ENCODE measurements at regions not wholly inside any gene's neighbourhood (a gene's known extent, or its start where the extent isn't known, plus 50 kb on each side); places are given as distances from the start of the nearest gene placed in this dataset.

DNA sequence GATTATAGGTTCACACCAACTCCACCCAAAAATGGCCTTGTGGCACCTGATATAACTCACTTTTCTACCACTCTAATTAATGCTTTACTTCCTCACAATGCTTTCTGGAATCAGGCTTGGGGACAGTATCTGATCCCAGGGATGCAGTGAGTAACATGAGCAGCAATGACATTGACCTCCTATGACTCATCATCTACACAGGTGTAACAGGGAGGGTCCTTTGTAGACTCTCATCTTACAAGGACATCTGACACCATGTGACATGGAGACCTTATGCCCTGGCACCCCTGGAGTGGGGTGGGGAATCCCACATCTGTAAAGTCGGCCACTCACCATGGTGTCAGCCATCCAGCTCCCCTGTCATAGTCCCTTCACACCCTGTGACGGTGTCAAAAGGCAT lies 586.4 kb downstream of the MED13L start:
- Mint-ChIP-seq H3K27me3 (ENCODE audit: insufficient read depth, unreplicated experiment) (no peaks in the 10 kb centered on the region), H3K4me1 (ENCODE audit: insufficient read depth, unreplicated experiment) (no peaks in the 10 kb centered on the region), H3K36me3 (ENCODE audit: insufficient read depth, unreplicated experiment) (no peaks in the 10 kb centered on the region), H3K4me3 (ENCODE audit: unreplicated experiment) (no peak overlapping the region), H3K9me3 (ENCODE audit: unreplicated experiment) (no peaks in the 10 kb centered on the region), H3K27ac (ENCODE audit: low read depth, unreplicated experiment) (no peak overlapping the region)
- DNase-seq (ENCODE audit: unreplicated experiment) = no peak
- ChIA-PET CTCF (no interaction called here), POLR2A (no interaction called here)
- TF ChIP-seq, protein P1, sequence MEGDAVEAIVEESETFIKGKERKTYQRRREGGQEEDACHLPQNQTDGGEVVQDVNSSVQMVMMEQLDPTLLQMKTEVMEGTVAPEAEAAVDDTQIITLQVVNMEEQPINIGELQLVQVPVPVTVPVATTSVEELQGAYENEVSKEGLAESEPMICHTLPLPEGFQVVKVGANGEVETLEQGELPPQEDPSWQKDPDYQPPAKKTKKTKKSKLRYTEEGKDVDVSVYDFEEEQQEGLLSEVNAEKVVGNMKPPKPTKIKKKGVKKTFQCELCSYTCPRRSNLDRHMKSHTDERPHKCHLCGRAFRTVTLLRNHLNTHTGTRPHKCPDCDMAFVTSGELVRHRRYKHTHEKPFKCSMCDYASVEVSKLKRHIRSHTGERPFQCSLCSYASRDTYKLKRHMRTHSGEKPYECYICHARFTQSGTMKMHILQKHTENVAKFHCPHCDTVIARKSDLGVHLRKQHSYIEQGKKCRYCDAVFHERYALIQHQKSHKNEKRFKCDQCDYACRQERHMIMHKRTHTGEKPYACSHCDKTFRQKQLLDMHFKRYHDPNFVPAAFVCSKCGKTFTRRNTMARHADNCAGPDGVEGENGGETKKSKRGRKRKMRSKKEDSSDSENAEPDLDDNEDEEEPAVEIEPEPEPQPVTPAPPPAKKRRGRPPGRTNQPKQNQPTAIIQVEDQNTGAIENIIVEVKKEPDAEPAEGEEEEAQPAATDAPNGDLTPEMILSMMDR (IDR thresholded peaks at IDR 0.05; ENCODE audit: unreplicated experiment) = no peak
- intact Hi-C loops (cut with micrococcal nuclease) = no loop called here
- BruUV-seq (replicated peaks) = no TSS peak

DNA sequence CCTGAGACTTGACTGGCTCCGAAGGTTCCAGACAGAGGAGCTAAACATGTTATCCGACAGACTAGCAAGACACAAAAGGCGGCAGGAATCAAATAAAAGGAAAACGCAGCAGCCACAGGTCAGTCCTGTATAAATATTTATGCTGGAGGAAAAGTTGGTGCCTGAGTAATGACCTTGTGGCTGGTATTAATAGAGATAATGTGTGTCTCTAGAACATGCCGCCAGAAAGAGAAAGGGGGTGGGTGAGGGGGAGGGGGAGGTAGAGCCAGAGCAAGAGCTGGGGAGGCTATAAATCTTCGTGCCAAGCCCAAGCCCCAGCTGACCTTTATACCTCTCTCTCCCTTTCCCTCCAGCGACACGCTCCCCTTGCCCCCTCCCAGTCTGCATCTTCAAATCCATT lies 590.4 kb downstream of the MED13L start:
- POLR2A ChIA-PET = no interaction called here
- DNase-seq (ENCODE audit: unreplicated experiment) = no peak
- no peaks in the 10 kb centered on the region for H3K4me1 Mint-ChIP-seq (ENCODE audit: insufficient read depth, unreplicated experiment)
- TF ChIP-seq, protein P1 (IDR thresholded peaks at IDR 0.05; ENCODE audit: unreplicated experiment) = no peak
- H3K27ac Mint-ChIP-seq (ENCODE audit: low read depth, unreplicated experiment) = no peak overlapping the region
- intact Hi-C loops (cut with micrococcal nuclease) = no loop called here
- no TSS peak for BruUV-seq (replicated peaks)
- CTCF ChIA-PET = no interaction called here
- H3K9me3 Mint-ChIP-seq (ENCODE audit: unreplicated experiment) = no peaks in the 10 kb centered on the region
- no peaks in the 10 kb centered on the region for H3K27me3 Mint-ChIP-seq (ENCODE audit: insufficient read depth, unreplicated experiment)
- H3K36me3 Mint-ChIP-seq (ENCODE audit: insufficient read depth, unreplicated experiment) = no peaks in the 10 kb centered on the region
- no peak overlapping the region for H3K4me3 Mint-ChIP-seq (ENCODE audit: unreplicated experiment)

DNA sequence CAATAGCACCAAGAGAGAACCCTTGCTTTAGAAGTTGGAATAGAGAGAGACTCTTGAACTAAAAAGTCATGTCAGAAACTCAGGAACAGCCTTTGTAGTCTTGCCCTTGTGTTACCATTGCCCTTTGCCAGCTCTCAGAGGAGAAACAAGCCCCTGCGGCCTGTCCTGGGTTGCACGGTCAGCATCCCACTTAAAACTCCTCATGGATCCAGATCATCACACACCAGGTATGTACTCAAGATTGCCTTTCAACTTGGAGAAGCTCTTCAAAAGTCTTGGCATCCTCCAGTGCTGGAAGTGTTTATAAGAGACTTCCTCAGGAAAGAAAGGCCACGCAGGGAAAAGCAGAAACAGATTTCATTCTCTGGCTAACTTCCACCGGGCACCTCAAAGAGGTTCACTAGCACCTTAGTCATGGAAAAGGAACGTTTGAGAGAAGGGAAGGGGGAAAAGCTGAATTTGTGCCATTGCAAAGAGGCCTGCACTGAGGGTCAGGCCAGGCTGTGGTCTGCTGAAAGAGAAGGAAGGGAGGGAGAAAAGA lies 594.2 kb downstream of the MED13L start:
- BruUV-seq (replicated peaks) = no TSS peak

DNA sequence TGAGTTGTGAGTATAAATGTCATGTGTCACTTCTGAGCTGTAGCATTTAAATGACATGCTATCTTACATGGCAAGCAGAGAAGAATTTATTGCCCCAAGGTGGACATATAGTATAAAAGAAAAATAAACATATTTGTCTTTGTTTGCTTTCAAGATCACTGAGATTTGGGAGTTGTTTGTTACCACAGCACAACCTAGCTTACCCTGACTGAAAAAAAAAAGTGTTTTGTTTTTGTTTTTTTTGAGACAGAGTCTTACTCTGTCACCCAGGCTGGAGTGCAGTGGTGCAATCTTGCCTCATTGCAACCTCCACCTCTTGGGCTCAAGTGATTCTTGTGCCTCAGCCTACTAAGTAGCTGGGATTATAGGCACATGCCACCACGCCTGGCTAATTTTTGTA lies 596.5 kb downstream of the MED13L start:
- no peak overlapping the region for H3K4me3 Mint-ChIP-seq (ENCODE audit: unreplicated experiment)
- CTCF ChIA-PET = interaction anchor here (0.6 to 1.1 kb wide), 3 partner anchors 72 to 967 kb away, joined by 3 to 8 read pairs (median 3); no protein-coding TSS in a partner anchor
- H3K27me3 Mint-ChIP-seq (ENCODE audit: insufficient read depth, unreplicated experiment) = no peaks in the 10 kb centered on the region
- intact Hi-C loops (cut with micrococcal nuclease) = no loop called here
- peaks cover 8% of the 10 kb centered on the region for H3K9me3 Mint-ChIP-seq (ENCODE audit: unreplicated experiment)
- no peak overlapping the region for H3K27ac Mint-ChIP-seq (ENCODE audit: low read depth, unreplicated experiment)
- H3K36me3 Mint-ChIP-seq (ENCODE audit: insufficient read depth, unreplicated experiment) = no peaks in the 10 kb centered on the region
- BruUV-seq (replicated peaks) = no TSS peak
- TF ChIP-seq, protein P1 (IDR thresholded peaks at IDR 0.05; ENCODE audit: unreplicated experiment) = no peak
- no peak for DNase-seq (ENCODE audit: unreplicated experiment)
- POLR2A ChIA-PET = no interaction called here
- no peaks in the 10 kb centered on the region for H3K4me1 Mint-ChIP-seq (ENCODE audit: insufficient read depth, unreplicated experiment)

More for the DNA sequence above, 594.2 kb downstream of the MED13L start:
- intact Hi-C loops (cut with micrococcal nuclease) = no loop called here
- Mint-ChIP-seq H3K4me3 (ENCODE audit: unreplicated experiment) (no peak overlapping the region), H3K9me3 (ENCODE audit: unreplicated experiment) (no peaks in the 10 kb centered on the region), H3K27me3 (ENCODE audit: insufficient read depth, unreplicated experiment) (no peaks in the 10 kb centered on the region), H3K27ac (ENCODE audit: low read depth, unreplicated experiment) (no peak overlapping the region), H3K4me1 (ENCODE audit: insufficient read depth, unreplicated experiment) (no peaks in the 10 kb centered on the region), H3K36me3 (ENCODE audit: insufficient read depth, unreplicated experiment) (no peaks in the 10 kb centered on the region)
- DNase-seq (ENCODE audit: unreplicated experiment) = no peak
- TF ChIP-seq, protein P1 (IDR thresholded peaks at IDR 0.05; ENCODE audit: unreplicated experiment) = no peak
- POLR2A ChIA-PET = no interaction called here
- CTCF ChIA-PET = no interaction called here
